ENCODE measurements at regions not wholly inside any gene's neighbourhood (a gene's known extent, or its start where the extent isn't known, plus 50 kb on each side); places are given as distances from the start of the nearest gene placed in this dataset.

GRCh38 chr11:116193321-116194131 lies 579.3 kb downstream of the BUD13 start:
- no peaks in the 10 kb centered on the region for H3K27me3 ChIP-seq
- H3K27ac ChIP-seq: peak overlapping the region in 3 of 4 donors; percentile 64 to 77 (median 77)
- H3K36me3 ChIP-seq: no peaks in the 10 kb centered on the region
- ATAC-seq (ENCODE audit: low FRiP score in 2 of 2): peak; percentile 82 to 84
- peak; percentile 83 to 89 for DNase-seq
- TF ChIP-seq CTCF (IDR thresholded peaks at IDR 0.05) (peak in 2 of 6 experiments; percentile 29 to 53), POLR2A (IDR thresholded peaks at IDR 0.05) (peak in 1 of 4 donors; percentile 59), POLR2AphosphoS5 (IDR thresholded peaks at IDR 0.05) (peak in 1 of 2 donors; percentile 25), EP300 (IDR thresholded peaks at IDR 0.05) (no peak)
- 2 to 3% methylated on average over 34 of the region's 34 CpGs for WGBS, 2 donors
- no peaks in the 10 kb centered on the region for H3K9me3 ChIP-seq
- H3K4me1 ChIP-seq: peaks cover 0 to 21% (median 13%) of the 10 kb centered on the region in 4 donors
- H3K4me3 ChIP-seq: peak overlapping the region in 3 of 4 donors; percentile 45 to 57 (median 54)

GRCh38 chr11:116192509-116193210 lies 580.1 kb downstream of the BUD13 start:
- DNase-seq: no peak
- Histone ChIP-seq H3K27ac (peak overlapping the region in 3 of 4 donors; percentile 64 to 77 (median 77)), H3K9me3 (no peaks in the 10 kb centered on the region), H3K36me3 (no peaks in the 10 kb centered on the region), H3K4me3 (peak overlapping the region in 3 of 4 donors; percentile 45 to 57 (median 54)), H3K27me3 (no peaks in the 10 kb centered on the region), H3K4me1 (peaks cover 0 to 21% (median 13%) of the 10 kb centered on the region in 4 donors)
- WGBS, 2 donors: 33 to 57% methylated on average over 3 to 12 of the region's 12 CpGs
- ATAC-seq (ENCODE audit: low FRiP score in 2 of 2): no peak
- TF ChIP-seq POLR2AphosphoS5 (IDR thresholded peaks at IDR 0.05): no peak
- TF ChIP-seq CTCF (IDR thresholded peaks at IDR 0.05): no peak
- no peak for TF ChIP-seq POLR2A (IDR thresholded peaks at IDR 0.05)
- TF ChIP-seq EP300 (IDR thresholded peaks at IDR 0.05): no peak

GRCh38 chr11:116190861-116191260 lies 581.9 kb downstream of the BUD13 start:
- Histone ChIP-seq H3K4me1 (peaks cover 0 to 21% (median 13%) of the 10 kb centered on the region in 4 donors), H3K27ac (no peak overlapping the region), H3K9me3 (no peaks in the 10 kb centered on the region), H3K4me3 (no peak overlapping the region), H3K36me3 (no peaks in the 10 kb centered on the region), H3K27me3 (no peaks in the 10 kb centered on the region)
- TF ChIP-seq EP300 (IDR thresholded peaks at IDR 0.05) (no peak), POLR2A (IDR thresholded peaks at IDR 0.05) (no peak)
- DNase-seq: no peak
- no peak for ATAC-seq (ENCODE audit: low FRiP score in 2 of 2)
- 81 to 85% methylated on average over 3 of the region's 3 CpGs for WGBS, 2 donors

GRCh38 chr11:116189408-116190170 lies 583.2 kb downstream of the BUD13 start:
- Histone ChIP-seq H3K27me3 (no peaks in the 10 kb centered on the region), H3K9me3 (no peaks in the 10 kb centered on the region), H3K36me3 (no peaks in the 10 kb centered on the region), H3K27ac (no peak overlapping the region), H3K4me1 (peaks cover 0 to 20% (median 12%) of the 10 kb centered on the region in 4 donors), H3K4me3 (no peak overlapping the region)
- ATAC-seq (ENCODE audit: low FRiP score in 2 of 2) (no peak), DNase-seq (no peak)
- WGBS, 2 donors: 71 to 76% methylated on average over 10 of the region's 10 CpGs
- no peak for TF ChIP-seq POLR2A (IDR thresholded peaks at IDR 0.05)
- TF ChIP-seq EP300 (IDR thresholded peaks at IDR 0.05): no peak
- TF ChIP-seq CTCF (IDR thresholded peaks at IDR 0.05): no peak
- no peak for TF ChIP-seq POLR2AphosphoS5 (IDR thresholded peaks at IDR 0.05)

- H3K27me3 ChIP-seq: no peaks in the 10 kb centered on the region
- no peak overlapping the region for H3K4me3 ChIP-seq
- DNase-seq (no peak), ATAC-seq (ENCODE audit: low FRiP score in 2 of 2) (no peak)
- H3K27ac ChIP-seq: no peak overlapping the region
- H3K9me3 ChIP-seq: no peaks in the 10 kb centered on the region
- TF ChIP-seq EP300 (IDR thresholded peaks at IDR 0.05) (no peak), POLR2A (IDR thresholded peaks at IDR 0.05) (no peak), CTCF (IDR thresholded peaks at IDR 0.05) (no peak), POLR2AphosphoS5 (IDR thresholded peaks at IDR 0.05) (no peak)
- no peaks in the 10 kb centered on the region for H3K36me3 ChIP-seq
- peaks cover 0 to 10% (median 7%) of the 10 kb centered on the region in 4 donors for H3K4me1 ChIP-seq
- 86 to 88% methylated on average over 5 of the region's 5 CpGs for WGBS, 2 donors
These were observed 584.4 kb downstream of the BUD13 start for GRCh38 chr11:116188350-116188749.
